G401.6 (cell line): ENCODE measurements at regions not wholly inside any gene's neighbourhood (a gene's known extent, or its start where the extent isn't known, plus 50 kb on each side); places are given as distances from the start of the nearest gene placed in this dataset.

Experiments
- FAIRE-seq: peaks from 2 replicates; lab custom pipeline; 2012; peaks lifted over from hg19 to GRCh38; lab: Jason Lieb, UNC

DNA sequence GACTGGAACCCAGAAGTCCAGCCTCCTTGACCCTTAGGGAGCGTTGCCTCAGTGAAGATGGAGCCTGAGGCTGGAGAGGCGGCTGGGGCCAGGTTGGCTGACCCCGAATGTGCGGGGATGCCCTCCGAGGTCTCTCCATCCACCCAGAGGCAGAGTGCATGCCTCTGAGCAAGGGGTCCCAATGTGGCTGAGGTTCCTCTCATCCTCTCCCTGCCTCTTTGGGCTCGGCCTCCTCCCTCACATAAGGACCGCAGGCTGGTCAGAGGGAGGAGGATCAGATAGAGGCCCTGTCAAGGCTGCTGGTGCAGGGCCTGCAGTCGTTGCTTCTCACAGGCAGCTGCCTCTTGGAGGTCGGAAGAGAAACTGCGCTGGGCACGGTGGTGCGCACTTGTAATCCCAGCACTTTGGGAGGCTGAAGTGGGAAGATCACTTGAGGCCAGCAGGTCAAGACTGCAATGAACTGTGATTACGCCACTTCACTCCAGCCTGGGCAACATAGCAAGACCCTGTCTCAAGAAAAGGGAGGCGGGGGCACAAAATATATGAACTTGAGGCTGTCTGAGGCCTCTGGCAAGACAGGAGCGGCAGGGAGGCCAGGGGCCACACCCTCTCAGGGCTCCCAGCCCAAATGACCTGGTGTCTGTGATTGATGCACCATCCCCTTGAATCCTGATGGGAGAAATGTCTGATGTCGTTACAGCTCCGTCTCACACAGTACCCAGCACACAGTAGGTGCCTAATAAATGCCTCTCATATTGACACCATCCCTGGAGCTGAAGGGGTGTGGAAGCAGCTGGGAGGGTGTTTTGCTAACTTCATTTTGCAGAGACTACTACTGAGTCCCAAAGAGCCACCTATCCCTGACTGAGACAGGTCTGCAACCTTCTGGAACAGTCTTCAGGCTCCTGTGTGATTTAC lies 220.1 kb upstream of the GSE1 start:
- no peak for FAIRE-seq

DNA sequence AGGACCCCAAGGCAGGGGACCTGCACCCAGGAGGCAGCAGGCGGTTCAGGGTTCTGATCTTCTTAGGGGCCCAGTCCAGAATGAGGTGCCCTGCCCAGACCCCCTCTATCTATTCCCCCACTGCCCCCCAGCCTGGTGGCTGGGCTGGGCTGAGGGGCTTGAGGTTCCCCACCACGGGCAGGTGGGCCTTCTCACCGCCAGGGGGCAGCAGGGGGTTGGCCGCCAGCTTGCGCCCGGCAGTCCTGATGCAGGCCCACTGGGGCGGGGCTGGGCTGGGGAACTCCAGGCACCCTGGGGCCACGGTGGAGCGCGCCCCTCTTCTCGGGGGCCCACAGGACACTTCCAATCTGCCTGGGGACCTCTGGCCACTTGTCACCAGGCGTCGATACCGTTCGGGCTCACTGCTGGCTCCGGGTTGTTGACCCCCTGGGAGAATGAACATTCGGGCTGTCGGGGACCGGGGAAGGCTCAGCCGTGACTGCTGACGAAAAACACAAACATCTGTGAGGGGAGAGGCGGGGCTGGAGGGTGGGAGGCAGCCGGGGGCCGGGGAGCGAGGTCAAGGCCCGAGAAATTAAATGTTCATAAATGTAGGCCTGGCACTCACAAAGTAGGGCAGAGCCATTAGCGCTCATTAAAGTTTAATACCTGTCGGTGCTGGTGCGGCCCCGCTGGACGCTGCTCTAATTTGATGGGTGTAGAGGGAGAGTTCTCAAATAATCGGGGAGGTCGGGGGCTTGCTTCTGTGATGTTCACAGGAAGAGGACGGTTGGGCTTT lies 219.3 kb upstream of the GSE1 start:
- FAIRE-seq = no peak

DNA sequence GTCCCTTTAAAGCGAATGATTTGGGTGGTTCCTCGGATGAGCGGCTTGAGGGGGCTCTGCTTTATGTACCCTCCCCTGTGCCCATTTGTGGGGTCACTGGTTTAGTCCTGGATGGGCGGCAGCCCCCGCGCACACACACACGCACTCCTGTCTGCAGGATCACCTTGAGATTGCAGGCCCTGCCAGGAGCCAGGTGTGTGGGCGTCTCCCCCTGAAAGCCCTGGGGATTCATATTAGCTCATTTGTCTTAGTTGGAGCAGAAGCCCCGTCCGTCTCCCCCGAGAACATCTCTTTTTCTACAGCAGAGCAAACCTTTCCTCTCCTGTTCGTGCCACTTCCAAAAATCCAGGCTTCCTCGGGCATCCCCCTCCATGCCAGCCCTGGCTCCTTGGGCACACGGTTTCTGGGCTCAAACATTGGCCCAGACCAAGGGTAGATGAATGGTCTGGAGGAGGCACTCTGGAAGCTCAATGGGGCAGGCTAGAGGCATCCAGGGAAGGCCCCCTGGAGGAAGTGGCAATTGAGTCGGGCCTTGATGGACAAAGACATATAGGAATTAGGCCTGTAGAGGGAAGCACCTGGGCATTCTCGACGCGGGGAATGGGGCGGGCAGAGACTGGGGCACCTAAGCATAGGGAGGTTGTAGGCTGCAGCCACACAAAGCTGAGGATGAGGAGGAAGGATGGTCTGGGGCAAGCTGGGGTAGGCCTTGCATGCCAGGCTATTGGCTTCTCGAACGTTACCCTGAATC lies 218.5 kb upstream of the GSE1 start:
- no peak for FAIRE-seq

DNA sequence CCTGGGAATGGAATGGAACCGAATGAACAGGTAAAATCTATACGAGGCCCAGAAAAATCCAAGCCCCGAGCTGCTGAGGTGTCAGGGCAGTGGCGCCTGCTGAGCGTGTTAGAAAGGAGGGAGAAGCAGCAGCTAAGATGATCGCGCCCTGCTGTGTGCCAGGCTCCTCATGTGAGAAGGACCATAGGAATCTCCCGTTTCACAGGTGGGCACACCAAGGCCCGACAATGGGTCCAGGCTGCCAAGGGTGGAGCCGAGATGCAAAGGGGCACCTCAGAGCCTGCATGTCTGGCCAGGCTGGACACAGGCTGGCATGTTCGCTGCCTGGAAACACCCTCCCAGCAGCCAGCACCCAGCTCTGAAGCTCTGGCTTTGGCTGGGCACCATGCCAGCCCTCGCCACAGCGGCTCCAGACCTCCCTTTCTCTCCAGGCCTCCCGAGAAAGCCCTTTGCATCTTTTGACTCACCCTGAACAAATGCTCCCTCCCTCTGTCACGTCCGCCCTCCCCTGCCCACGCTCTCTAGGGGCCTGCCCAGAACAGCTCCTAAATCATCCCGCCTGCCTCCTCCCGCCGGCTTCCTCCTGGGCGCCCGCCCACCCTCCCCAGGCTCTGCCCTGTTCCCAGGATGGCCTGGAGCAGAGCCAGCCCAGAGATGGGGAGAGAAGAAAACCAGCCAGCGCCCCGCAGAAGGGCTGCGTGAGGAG lies 217.8 kb upstream of the GSE1 start:
- FAIRE-seq = no peak

DNA sequence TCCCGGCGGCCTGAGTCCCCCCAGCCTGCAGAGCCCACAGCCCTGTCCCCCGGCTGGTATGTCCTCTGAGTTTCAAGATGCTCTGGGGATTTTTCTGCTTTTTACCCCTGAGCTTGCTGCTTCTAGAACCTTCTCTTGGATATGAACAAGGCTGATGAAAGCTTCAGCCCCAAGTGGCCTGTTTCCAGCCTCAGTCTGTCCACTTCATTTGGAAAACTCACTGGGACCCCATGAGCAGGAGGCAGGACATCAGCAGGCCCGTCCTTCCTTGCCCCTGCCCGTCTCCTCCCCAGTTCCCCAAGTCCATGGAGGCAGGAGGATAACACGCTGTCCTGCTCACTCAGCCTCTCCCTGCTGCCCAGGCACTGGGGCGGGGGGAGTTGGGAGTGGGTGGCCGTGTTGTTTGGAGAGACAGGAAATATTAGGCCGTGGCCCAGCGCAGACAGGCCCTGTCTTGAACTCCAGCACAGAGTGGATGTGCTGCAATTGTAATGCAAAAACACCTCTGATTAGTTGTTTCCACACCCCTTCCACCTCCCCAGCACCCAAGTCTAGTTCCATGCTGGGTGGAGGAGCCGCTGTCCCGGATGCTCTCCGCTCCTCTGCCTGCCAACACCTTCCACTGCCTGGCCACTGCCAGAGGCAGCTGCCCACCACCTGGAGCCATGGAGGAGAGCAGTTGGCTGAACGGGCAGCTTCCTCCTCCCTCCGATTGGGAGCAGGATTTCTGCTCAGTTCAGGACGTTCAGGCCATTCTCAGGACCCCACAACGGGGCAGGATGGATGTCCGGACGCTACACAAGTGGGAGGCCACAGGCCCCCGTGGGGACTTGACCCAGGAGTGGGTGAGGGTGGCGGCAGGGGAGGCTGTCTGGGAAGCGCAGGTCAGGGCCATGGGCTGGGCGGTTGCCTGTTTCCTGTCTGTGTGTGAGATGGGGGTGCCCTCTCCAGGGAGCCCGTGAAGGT lies 216.9 kb upstream of the GSE1 start:
- FAIRE-seq = no peak

DNA sequence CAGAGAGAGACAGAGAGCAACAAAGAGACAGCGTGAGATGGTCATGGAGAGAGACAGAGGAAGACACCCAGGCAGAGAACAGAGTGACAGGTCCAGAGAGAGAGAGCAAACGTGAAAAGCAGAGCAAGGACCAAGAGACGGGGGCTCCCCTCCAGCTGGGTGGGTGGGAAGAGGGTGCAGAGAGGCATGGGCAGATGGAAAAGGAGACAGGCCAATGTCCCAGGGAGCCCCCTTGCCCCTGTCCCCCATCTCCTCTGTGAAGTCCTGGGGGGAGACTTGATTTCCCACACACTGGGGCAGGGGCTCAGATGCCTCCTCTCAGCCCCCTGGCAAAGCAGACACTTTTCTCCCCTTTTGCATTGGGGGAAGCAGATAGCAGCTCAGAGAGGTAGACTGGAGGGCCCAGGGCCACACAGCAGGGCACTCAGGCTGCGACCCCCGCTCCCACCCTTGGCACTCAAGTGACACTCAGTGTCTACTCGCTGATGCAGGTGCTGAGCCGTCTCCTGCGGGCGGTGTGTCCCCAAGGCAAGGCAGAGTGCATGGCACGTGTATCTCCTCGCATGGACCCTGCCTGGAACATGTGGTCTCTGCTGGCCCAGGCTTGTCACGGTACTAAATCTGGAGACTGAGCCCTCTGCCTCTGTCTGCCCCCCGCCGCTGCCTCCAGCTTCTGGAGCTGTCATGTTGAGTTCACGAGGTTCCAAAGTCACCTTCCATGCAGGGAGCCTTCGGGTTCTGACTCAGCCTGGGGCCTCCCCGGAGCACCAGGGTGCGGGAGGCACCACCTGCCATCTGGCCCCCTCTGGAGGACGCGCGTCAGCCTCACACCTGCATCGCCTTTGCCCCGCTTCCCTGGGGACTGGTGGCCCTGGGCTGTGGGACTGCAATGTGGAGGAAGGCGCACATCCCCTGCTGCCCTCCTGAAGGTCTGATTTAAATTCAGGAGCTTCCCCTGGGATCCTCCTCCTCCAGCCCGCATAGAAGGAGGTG lies 215.9 kb upstream of the GSE1 start:
- no peak for FAIRE-seq

DNA sequence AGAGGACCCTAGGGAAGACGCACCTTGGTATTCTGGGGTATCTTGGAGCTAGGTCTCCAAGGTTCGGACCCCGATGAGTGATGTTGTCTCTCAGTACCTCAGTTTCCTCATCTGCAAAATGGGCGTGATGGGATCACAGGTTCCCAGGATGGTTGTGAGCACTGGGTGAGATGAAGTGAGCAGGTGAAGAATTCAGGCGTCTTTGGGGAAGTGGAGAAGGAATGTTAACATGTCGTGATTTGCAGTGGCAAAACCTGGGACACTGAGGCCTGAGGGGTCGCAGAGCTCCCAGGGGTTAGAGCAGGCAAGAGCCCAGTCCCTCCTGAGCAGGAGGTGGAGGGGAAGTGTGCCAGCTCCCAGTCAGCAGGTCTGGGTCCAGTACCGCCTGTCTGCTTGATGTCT lies 215.1 kb upstream of the GSE1 start:
- no peak for FAIRE-seq

DNA sequence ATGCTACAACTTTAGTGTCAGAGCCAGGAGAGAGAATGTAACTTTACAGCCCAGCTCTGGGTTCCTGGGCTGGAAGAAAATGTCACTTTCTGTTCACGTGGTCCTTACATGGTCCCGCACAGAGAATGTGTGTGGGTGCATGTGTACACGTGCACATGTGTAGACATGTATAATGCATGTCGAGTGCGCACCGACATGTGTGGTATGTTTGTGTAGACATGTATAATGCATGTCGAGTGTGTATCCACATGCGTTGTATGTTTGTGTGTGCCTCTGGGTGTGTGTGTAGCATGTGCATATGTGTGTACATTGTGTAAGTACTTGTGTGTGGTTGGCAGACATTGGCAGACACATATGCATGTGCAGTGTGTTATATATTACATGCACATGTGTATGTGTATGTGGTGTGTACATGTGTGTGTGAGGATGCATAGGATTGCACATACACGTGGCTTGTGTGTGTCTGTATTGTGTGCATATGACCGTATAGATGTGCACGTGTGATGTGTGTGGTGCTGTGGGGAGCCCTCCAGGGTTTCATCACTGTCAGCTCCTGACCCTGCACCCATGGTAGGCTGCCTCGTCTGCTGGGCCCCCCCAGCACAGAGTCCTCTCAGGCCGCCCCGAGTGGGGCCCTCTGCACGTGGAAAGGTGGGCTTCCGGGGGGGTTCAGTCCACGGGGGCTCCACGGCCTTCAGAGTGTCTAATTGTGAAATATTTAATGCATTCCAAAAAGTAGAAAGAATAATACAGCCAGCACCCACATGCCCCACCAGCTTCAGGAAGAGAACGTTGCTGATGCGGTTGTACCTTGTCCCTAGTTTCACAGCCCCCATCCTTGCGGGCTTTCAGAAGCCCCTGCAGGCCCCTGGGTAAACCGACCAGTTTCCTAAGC lies 214.2 kb upstream of the GSE1 start:
- no peak for FAIRE-seq

DNA sequence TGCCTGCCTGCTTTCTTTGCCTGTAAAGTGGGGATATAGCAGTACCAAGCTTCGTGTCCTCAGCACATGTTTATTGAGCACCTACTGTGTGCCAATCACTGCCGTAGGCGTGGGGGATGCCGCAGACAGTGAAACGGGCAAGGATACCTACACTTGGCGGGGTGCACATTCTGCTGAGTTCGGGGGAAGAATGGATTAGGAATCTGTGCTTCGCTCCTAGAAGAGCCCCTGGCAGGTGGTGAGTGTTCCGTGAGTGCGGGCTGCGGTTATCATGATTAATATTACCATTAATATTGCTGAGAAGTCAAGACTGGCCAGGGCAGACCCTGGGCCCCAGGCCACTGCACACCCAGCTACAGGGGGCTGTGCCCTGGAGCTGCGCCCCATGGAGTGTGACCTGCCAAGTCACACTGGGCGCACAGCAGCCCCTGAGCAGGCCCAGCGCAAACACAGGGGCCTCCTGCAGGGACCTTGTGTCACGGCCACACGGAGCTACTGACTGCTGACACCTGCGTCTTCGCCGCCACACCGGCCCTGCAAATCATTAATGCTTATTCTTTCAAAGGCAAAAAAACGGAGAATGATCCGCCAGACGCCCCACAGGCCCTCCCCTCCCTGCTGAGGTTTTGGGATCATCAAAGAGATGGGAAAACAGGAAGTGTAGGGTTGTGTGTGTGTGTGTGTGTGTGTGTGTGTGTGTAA lies 213.4 kb upstream of the GSE1 start:
- FAIRE-seq = no peak

DNA sequence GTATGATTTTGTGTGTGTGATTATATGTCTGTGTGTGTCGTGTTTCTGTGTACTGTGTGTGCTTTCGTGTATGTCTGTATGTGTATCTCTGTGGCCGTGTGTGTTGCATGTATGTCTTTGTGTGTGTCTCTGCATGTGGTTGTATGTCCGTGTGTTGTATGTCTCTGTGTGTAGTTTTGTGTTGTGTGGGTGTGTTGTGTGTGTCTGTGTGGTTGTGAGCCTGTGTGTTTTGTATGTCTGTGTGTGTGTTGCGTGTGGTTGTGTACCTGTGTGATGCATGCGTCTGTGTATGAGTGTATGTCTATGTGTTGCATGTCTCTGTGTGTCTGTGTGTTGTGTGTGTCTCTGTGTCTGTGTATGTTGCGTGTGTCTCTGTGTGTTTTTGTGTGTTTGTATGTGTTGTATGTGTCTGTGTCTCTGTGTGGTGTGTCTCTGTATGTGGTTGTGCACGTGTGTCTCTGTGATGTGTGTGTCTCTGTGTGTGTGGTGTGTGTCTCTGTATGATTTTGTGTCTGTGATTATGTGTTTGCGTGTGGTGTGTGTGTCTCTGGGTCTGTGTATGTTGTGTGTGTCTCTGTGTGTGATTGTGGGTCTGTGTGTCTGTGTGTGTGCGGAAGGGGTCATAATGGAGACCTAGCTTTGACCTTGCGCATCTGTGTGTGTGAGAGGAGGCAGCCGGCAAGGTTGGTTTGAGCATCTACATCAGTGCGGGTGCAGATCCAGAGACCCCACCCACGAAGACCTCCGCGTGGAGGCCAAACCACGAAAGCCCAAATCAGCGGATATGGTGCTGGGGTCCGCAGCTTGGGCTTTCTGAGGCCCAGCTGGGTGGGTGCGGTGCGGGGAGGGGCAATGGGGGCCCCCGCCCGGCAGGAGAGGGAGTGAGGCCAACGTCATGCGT lies 212.6 kb upstream of the GSE1 start:
- FAIRE-seq = no peak

DNA sequence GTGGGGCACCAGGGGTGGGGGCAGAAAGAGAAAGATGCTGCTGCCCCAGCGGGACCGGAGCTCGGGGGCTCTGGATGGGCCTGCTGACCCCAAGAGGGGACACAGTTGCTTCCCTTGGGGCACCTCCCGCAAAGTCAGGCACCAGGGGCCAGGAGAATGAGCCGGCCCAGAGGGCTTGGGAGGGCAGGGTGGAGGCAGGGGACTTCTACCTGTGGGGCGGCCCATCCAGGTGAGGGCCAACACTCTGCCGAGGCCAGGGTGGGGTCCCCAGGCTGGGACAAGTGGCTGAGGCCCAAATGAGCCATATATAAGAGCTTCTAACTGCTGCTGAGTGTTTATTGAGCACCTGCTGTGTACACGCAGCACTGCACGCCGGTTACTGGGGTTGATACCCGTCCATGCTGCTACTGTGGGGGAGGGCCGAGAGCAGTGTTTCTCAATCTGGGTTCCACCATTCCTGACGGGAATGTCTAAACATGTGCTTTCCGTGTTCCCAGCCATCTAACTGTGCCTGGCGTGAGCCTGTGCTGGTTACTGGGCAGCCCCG lies 211.7 kb upstream of the GSE1 start:
- no peak for FAIRE-seq

DNA sequence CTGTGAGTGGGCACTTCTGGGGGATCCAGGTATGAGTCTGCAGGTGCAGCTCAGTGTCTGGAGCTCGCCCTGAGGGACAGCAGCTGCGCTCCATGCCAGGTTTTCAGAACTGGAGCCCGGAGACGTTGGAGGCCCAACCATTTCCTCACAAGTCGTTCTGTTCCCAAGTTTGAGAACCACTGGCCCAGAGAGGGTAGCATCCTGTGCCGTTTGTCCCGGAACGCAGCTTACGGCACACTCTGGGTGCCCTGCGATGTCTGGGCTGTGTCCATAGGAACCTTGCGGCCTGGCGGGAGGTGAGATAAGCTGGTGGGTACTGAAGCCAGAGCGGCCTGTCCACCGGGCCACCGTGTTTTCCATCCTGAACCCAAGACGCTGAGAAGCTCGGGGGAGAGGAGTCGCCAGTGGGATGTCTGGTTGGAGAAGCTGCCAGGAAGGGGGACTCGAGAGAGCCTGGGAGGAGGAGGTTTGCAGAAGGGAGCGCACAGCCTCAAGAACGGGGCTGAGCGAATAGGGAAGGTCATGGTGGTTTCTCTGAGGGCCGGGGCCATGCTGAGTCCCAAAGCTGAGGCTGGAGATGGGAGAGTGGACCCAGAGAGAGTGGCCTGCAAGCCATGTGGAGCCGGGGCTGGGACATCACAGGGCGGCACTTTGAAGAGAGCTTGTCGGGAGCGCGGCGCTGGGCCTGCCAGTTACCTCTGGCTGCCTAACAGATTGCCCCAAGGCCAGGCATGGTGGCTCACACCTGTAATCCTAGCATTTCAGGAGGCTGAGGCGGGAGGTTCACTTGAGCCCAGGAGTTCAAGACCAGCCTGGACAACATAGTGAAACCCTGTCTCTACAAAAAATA lies 211.0 kb upstream of the GSE1 start:
- FAIRE-seq = no peak

DNA sequence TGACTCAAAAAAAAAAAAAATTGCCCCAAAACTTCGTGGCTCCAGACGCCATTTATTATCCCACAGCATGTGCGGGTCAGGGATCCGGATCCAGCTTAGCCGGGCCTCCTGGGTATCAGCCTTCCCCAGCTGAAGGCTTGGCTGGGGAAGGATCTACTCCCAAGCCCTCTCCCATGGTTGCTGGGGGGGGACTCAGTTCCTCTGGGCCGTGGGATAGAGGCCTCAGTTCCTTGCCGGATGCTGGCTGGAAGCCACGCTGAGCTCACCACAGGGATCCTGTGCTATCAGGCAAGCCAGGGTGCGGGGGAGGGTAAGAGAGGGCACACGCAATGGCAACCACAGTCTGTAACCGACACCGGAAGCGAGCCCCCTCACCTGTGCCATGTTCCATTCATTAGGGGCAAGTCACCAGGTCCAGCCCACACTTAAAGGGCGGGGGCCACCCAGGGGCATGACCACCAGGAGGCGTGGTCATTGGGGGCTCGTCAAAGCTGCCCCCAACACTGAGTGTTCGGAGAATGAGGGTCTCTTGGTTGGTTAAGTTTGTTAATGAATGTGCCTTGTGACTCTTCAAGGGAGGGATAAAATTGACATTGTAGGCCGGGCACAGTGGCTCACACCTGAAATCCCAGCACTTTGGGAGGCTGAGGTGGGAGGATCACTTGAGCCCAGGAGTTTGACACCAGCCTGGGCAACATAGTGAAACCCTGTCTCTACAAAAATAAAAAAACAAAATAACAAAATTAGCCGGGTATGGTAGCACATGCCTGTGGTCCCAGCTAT lies 210.0 kb upstream of the GSE1 start:
- no peak for FAIRE-seq

DNA sequence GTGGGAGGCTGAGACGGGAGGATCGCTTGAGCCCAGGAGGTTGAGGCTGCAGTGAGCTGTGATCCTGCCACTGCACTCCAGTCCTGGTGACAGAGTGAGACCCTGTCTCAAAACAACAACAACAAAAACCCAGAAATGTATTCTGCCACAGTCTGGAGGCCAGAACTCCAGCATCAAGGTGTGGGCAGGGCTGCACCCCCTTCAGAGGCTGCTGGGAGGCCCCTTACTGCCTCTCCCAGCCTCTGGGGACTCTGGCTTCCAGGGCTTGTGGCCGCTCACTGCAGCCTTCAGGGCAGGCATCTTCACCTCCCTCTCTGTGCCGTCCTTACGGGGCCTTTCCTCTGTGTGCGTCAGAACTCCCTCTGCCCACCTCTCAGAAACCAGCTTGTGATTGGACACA lies 209.4 kb upstream of the GSE1 start:
- FAIRE-seq = no peak
